H1 (cell line): ENCODE measurements at regions not wholly inside any gene's neighbourhood (a gene's known extent, or its start where the extent isn't known, plus 50 kb on each side); places are given as distances from the start of the nearest gene placed in this dataset.

ENCODE experiments used
- CTCF ChIA-PET: fragments of 300-600 bp; sonication (Branson Sonifier 250); formaldehyde crosslinking; loops from one replicate; lab custom pipeline; 2021; ENCODE audit not compliant: partially characterized antibody; lab: Charles Lee
- POLR2A ChIA-PET: fragments of 300-600 bp; sonication (Branson Sonifier 250); formaldehyde crosslinking; loops from one replicate; lab custom pipeline; 2021; ENCODE audit warnings: inconsistent platforms; ENCODE audit not compliant: partially characterized antibody; lab: Charles Lee
- DNase-seq, 2 experiments: peaks; one replicate each; pipeline versions ENCODE4 v3.0.0 to v3.0.0-alpha.2; 2010 to 2022; ENCODE audit warnings: low spot score in 2 of 2, low read depth in 1 of 2, mixed read lengths in 1 of 2
- FAIRE-seq: peaks from 2 replicates; lab custom pipeline; 2011; peaks lifted over from hg19 to GRCh38; lab: Jason Lieb, UNC
- H2AFZ ChIP-seq: 2 replicates; pipeline ENCODE4 v1.8.1; 2012; ENCODE audit warnings: low read length, inconsistent platforms
- H2AK5ac ChIP-seq: 2 replicates; pipeline ENCODE4 v1.6.1; 2013; ENCODE audit warnings: low read depth, low read length
- H2BK120ac ChIP-seq: replicated peaks from 2 replicates; pipeline ENCODE3; 2013; ENCODE audit warnings: low read depth, low read length, inconsistent platforms
- H2BK12ac ChIP-seq: 2 replicates; pipeline ENCODE4 v1.6.1; 2013; ENCODE audit warnings: low read depth, low read length
- H2BK15ac ChIP-seq: 2 replicates; pipeline ENCODE4 v1.6.1; 2013; ENCODE audit warnings: low read length
- H2BK20ac ChIP-seq: 2 replicates; pipeline ENCODE4 v1.6.1; 2013; ENCODE audit warnings: low read length
- H2BK5ac ChIP-seq: 2 replicates; pipeline ENCODE4 v1.6.1; 2013; ENCODE audit warnings: low read depth, low read length
- H3K14ac ChIP-seq: 2 replicates; pipeline ENCODE4 v1.6.1; 2013; ENCODE audit warnings: inconsistent platforms; ENCODE audit not compliant: insufficient read length
- H3K18ac ChIP-seq: 2 replicates; pipeline ENCODE4 v1.6.1; 2013; ENCODE audit warnings: low read length; ENCODE audit errors: extremely low read depth
- H3K23ac ChIP-seq: 2 replicates; pipeline ENCODE4 v1.6.1; 2013; ENCODE audit warnings: inconsistent platforms; ENCODE audit not compliant: insufficient read length
- H3K23me2 ChIP-seq: 2 replicates; pipeline ENCODE4 v1.6.1; 2013; ENCODE audit warnings: low read depth, low read length
- H3K27ac ChIP-seq: 2 replicates; pipeline ENCODE4 v1.6.1; 2011; ENCODE audit warnings: low read depth, low read length, inconsistent platforms
- H3K27me3 ChIP-seq, 4 experiments: replicated peaks in 1 of 4; 1 replicate in 1 of 4; 2 replicates in 3 of 4; pipeline versions ENCODE4 v1.6.1 to v1.8.1; 2011 to 2013; ENCODE audit warnings: low read length in 3 of 4, mild to moderate bottlenecking in 3 of 4, inconsistent platforms in 2 of 4, mixed read lengths in 2 of 4, moderate library complexity in 1 of 4; ENCODE audit not compliant: control insufficient read depth in 3 of 4, insufficient read depth in 3 of 4; ENCODE audit errors: extremely low read depth in 1 of 4
- H3K36me3 ChIP-seq, 4 experiments: 2 replicates each; pipeline versions ENCODE4 v1.6.1 to v1.8.1; 2011 to 2013; ENCODE audit warnings: mild to moderate bottlenecking in 4 of 4, low read length in 3 of 4, moderate library complexity in 2 of 4, control low read depth in 1 of 4, inconsistent platforms in 1 of 4; ENCODE audit not compliant: insufficient read depth in 4 of 4, control insufficient read depth in 2 of 4
- H3K4ac ChIP-seq: replicated peaks from 2 replicates; pipeline ENCODE3; 2013; ENCODE audit warnings: low read length, low read depth, mixed read lengths, inconsistent platforms; ENCODE audit not compliant: insufficient read length
- H3K4me1 ChIP-seq, 4 experiments: replicated peaks in 1 of 4; 1 replicate in 1 of 4; 2 replicates in 3 of 4; pipeline versions ENCODE4 v1.6.1 to v1.8.1; 2011 to 2013; ENCODE audit warnings: low read length in 3 of 4, inconsistent platforms in 2 of 4, mixed read lengths in 1 of 4; ENCODE audit not compliant: insufficient read depth in 4 of 4, control insufficient read depth in 3 of 4
- H3K4me2 ChIP-seq, 2 experiments: 2 replicates each; pipeline versions ENCODE4 v1.6.1 to v1.8.1; 2011 to 2013; ENCODE audit warnings: low read depth in 2 of 2, low read length in 2 of 2, control low read depth in 1 of 2, inconsistent platforms in 1 of 2, mild to moderate bottlenecking in 1 of 2; ENCODE audit not compliant: insufficient read depth in 1 of 2
- H3K4me3 ChIP-seq, 4 experiments: fragments of 200-600, 300-600 bp in 1 of 4; sonication (generic), shearing (Covaris generic), sonication (Bioruptor Twin) in 1 of 4; 2 replicates each; pipeline versions ENCODE4 v1.5.1 to v1.8.1; 2011 to 2016; ENCODE audit warnings: low read length in 4 of 4, low read depth in 3 of 4, control low read depth in 2 of 4, inconsistent platforms in 2 of 4, mild to moderate bottlenecking in 2 of 4, mixed read lengths in 1 of 4, moderate library complexity in 1 of 4; ENCODE audit not compliant: insufficient read depth in 2 of 4; ENCODE audit errors: extremely low read depth in 1 of 4
- H3K56ac ChIP-seq: replicated peaks from 2 replicates; pipeline ENCODE3; 2013; ENCODE audit warnings: low read depth, mild to moderate bottlenecking, mixed read lengths, low read length, inconsistent platforms; ENCODE audit not compliant: insufficient read length
- H3K79me1 ChIP-seq: 2 replicates; pipeline ENCODE4 v1.6.1; 2013; ENCODE audit warnings: low read depth, low read length, control low read depth
- H3K79me2 ChIP-seq, 2 experiments: 2 replicates each; pipeline versions ENCODE4 v1.6.1 to v1.8.1; 2012 to 2013; ENCODE audit warnings: low read length in 2 of 2, mild to moderate bottlenecking in 2 of 2, inconsistent platforms in 1 of 2; ENCODE audit not compliant: insufficient read depth in 2 of 2, control insufficient read depth in 1 of 2
- H3K9ac ChIP-seq, 4 experiments: replicated peaks in 1 of 4; 1 replicate in 1 of 4; 2 replicates in 3 of 4; pipeline versions ENCODE4 v1.6.1 to v1.8.1; 2011 to 2013; ENCODE audit warnings: low read depth in 3 of 4, low read length in 3 of 4, control low read depth in 2 of 4, mild to moderate bottlenecking in 2 of 4, moderate library complexity in 2 of 4, inconsistent platforms in 1 of 4; ENCODE audit errors: extremely low read depth in 1 of 4
- H3K9me3 ChIP-seq, 2 experiments: 2 replicates each; pipeline versions ENCODE4 v1.6.1 to v1.8.1; 2012 to 2013; ENCODE audit warnings: mild to moderate bottlenecking in 2 of 2, moderate library complexity in 2 of 2, control low read depth in 1 of 2, inconsistent platforms in 1 of 2, low read depth in 1 of 2, low read length in 1 of 2, mixed read lengths in 1 of 2; ENCODE audit not compliant: insufficient read depth in 2 of 2
- H4K20me1 ChIP-seq, 2 experiments: replicated peaks in 1 of 2; 2 replicates each; pipeline versions ENCODE3 to v1.8.1; 2011 to 2013; ENCODE audit warnings: inconsistent platforms in 2 of 2, low read length in 2 of 2, mild to moderate bottlenecking in 1 of 2; ENCODE audit not compliant: insufficient read depth in 2 of 2, control insufficient read depth in 1 of 2
- H4K5ac ChIP-seq: 2 replicates; pipeline ENCODE4 v1.6.1; 2013; ENCODE audit warnings: low read length, low read depth, mixed read lengths, inconsistent platforms; ENCODE audit not compliant: insufficient read length
- H4K8ac ChIP-seq: 2 replicates; pipeline ENCODE4 v1.8.0; 2013; ENCODE audit warnings: mild to moderate bottlenecking, moderate library complexity, low read length, inconsistent platforms; ENCODE audit not compliant: insufficient read depth; ENCODE audit errors: extremely low read depth
- H4K91ac ChIP-seq: replicated peaks from 2 replicates; pipeline ENCODE3; 2013; ENCODE audit warnings: low read length, mixed read lengths, inconsistent platforms; ENCODE audit not compliant: insufficient read length
- CEBPB ChIP-seq: IDR thresholded peaks from 2 replicates; pipeline ENCODE4 v1.6.1; 2012; ENCODE audit warnings: low read depth, low read length
- CREB1 ChIP-seq: IDR thresholded peaks from 2 replicates; pipeline ENCODE4 v1.6.1; 2012; ENCODE audit warnings: inconsistent platforms
- EP300 ChIP-seq, 2 experiments: IDR thresholded peaks; 1 replicate in 1 of 2; 2 replicates in 1 of 2; pipeline ENCODE4 v1.6.1; 2011 to 2012; ENCODE audit warnings: low read depth in 2 of 2, low read length in 2 of 2, mild to moderate bottlenecking in 2 of 2, borderline replicate concordance in 1 of 2, inconsistent platforms in 1 of 2, moderate library complexity in 1 of 2
- EZH2 ChIP-seq: fragments of 200-600 bp; sonication (generic); IDR thresholded peaks from 2 replicates; pipeline ENCODE4 v1.7.1; 2012; ENCODE audit warnings: low read depth, mild to moderate bottlenecking, moderate library complexity, low read length, inconsistent platforms; ENCODE audit not compliant: severe bottlenecking
- FOSL1 ChIP-seq: IDR thresholded peaks from 2 replicates; pipeline ENCODE4 v1.6.1; 2011; ENCODE audit warnings: mild to moderate bottlenecking, low read depth, low read length, moderate library complexity; ENCODE audit not compliant: insufficient read depth
- PHF8 ChIP-seq: fragments of 200-600 bp; sonication (generic); conservative IDR thresholded peaks from 2 replicates; pipeline ENCODE4 v1.7.1; 2012; ENCODE audit warnings: low read depth, mild to moderate bottlenecking, inconsistent platforms, low read length, moderate library complexity
- SP1 ChIP-seq: IDR thresholded peaks from 2 replicates; pipeline ENCODE4 v1.6.1; 2011; ENCODE audit warnings: low read depth, low read length
- WGBS, 2 experiments: shearing (Covaris generic) in 1 of 2; methylation state at CpG; one replicate each; pipeline versions ENCODE4 v1.1.6 to v1.1.7; 2013 to 2015; ENCODE audit warnings: low lambda C conversion rate in 2 of 2, mixed read lengths in 2 of 2, inconsistent platforms in 1 of 2, low coverage in 1 of 2, missing lambda C conversion rate in 1 of 2; ENCODE audit not compliant: insufficient replicate concordance in 2 of 2, insufficient coverage in 1 of 2, insufficient read length in 1 of 2; ENCODE audit errors: extremely low coverage in 1 of 2, missing lambda C conversion rate in 1 of 2; 5-methylcytosine and 5-hydroxymethylcytosine counted together

DNA sequence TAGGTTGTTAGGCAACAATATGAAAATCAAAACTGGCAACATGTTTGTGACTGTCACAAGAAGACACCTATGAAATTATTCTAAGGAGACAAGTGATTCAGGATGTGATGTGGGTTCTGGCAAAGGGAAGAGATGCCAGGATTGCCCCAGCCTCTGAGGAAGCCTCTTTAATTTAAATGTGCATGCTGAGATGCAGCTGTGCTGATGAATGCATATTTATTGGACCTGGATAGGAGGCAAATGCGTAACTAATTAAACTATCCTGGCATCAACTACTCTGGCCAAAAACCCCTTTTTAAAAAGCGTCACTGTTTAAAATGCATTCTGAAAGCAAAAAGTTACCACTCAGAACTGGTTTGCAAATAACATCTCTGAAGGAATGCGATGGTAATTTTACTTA, 176.5 kb upstream of the DPH6 start:
- Histone ChIP-seq H2BK120ac (no peak overlapping the region), H3K56ac (no peak overlapping the region), H4K8ac (no peak overlapping the region), H2BK20ac (no peak overlapping the region), H2AFZ (no peak overlapping the region), H3K4me3 (no peak overlapping the region), H2BK5ac (no peak overlapping the region), H3K27ac (no peak overlapping the region), H4K20me1 (no peaks in the 10 kb centered on the region), H3K23ac (no peak overlapping the region), H3K23me2 (no peaks in the 10 kb centered on the region), H3K18ac (no peak overlapping the region), H4K5ac (no peak overlapping the region), H3K4me2 (no peak overlapping the region), H3K27me3 (no peaks in the 10 kb centered on the region), H3K36me3 (no peaks in the 10 kb centered on the region), H2BK12ac (no peak overlapping the region), H3K9ac (no peak overlapping the region), H3K79me1 (no peaks in the 10 kb centered on the region)
- 77 to 100% methylated on average over 1 to 3 of the region's 3 CpGs for WGBS, 2 experiments
- FAIRE-seq: no peak
- CTCF ChIA-PET: interaction anchor here (0.6 kb wide), 2 partner anchors 562 to 698 kb away, joined by 3 read pairs; no protein-coding TSS in a partner anchor
- no peak for TF ChIP-seq CREB1
- TF ChIP-seq PHF8: no peak
- TF ChIP-seq CEBPB: no peak
- no peak for TF ChIP-seq SP1
- TF ChIP-seq EP300 (IDR thresholded peaks at IDR 0.05; ENCODE audit: borderline replicate concordance in 1 of 2, low read depth in 2 of 2, low read length in 2 of 2): no peak
- TF ChIP-seq FOSL1: no peak
- no peak for TF ChIP-seq EZH2
- TF ChIP-seq, all 59 proteins: peak for 0
- Histone ChIP-seq H3K4me1 (0 out of 7 replicates have a peak, but pooled peaks cover 0 to 3% (median 0%) of the 10 kb centered on the region in 4 experiments), H3K9me3 (no peaks in the 10 kb centered on the region), H3K14ac (no peak overlapping the region), H4K91ac (no peak overlapping the region), H2BK15ac (no peak overlapping the region), H2AK5ac (no peak overlapping the region), H3K4ac (no peak overlapping the region), H3K79me2 (no peaks in the 10 kb centered on the region)
- no peak for DNase-seq
- POLR2A ChIA-PET: interaction anchor here (0.9 kb wide), 1 partner anchor 17 kb away, joined by 3 read pairs; no protein-coding TSS in a partner anchor
